H9 (cell line): ENCODE measurements at regions not wholly inside any gene's neighbourhood (a gene's known extent, or its start where the extent isn't known, plus 50 kb on each side); places are given as distances from the start of the nearest gene placed in this dataset.

ENCODE experiments used
- DNase-seq: peaks from one replicate; pipeline ENCODE4 v3.0.0-alpha.2; 2017
- H2AFZ ChIP-seq: one replicate; pipeline ENCODE4 v1.6.1; 2013; ENCODE audit warnings: mild to moderate bottlenecking, low read length, control low read depth, moderate library complexity
- H2AK5ac ChIP-seq: 2 replicates; pipeline ENCODE4 v1.6.1; 2013; ENCODE audit warnings: low read length, control low read depth, mixed read lengths; ENCODE audit not compliant: insufficient read length
- H2BK120ac ChIP-seq: one replicate; pipeline ENCODE4 v1.6.1; 2013; ENCODE audit warnings: low read depth, mild to moderate bottlenecking, low read length, control low read depth, inconsistent platforms; ENCODE audit not compliant: poor library complexity, severe bottlenecking
- H2BK12ac ChIP-seq: 2 replicates; pipeline ENCODE4 v1.6.1; 2013; ENCODE audit warnings: low read length, control low read depth, mixed read lengths, low read depth; ENCODE audit not compliant: insufficient read length
- H2BK15ac ChIP-seq: 2 replicates; pipeline ENCODE4 v1.6.1; 2013; ENCODE audit warnings: low read depth, low read length, control low read depth
- H2BK20ac ChIP-seq: one replicate; pipeline ENCODE4 v1.6.1; 2013; ENCODE audit warnings: low read depth, mild to moderate bottlenecking, low read length, control low read depth, inconsistent platforms; ENCODE audit not compliant: poor library complexity, severe bottlenecking
- H2BK5ac ChIP-seq: 2 replicates; pipeline ENCODE4 v1.6.1; 2013; ENCODE audit warnings: low read length, control low read depth, mixed read lengths; ENCODE audit not compliant: insufficient read length
- H3K14ac ChIP-seq: 2 replicates; pipeline ENCODE4 v1.6.1; 2013; ENCODE audit warnings: low read length, control low read depth; ENCODE audit not compliant: insufficient read depth
- H3K18ac ChIP-seq: 2 replicates; pipeline ENCODE4 v1.6.1; 2013; ENCODE audit warnings: low read depth, mild to moderate bottlenecking, mixed read lengths, low read length, control low read depth; ENCODE audit not compliant: insufficient read length
- H3K23ac ChIP-seq: 2 replicates; pipeline ENCODE4 v1.6.1; 2013; ENCODE audit warnings: low read length, control low read depth, mixed read lengths, low read depth; ENCODE audit not compliant: insufficient read length
- H3K23me2 ChIP-seq: 2 replicates; pipeline ENCODE4 v1.6.1; 2013; ENCODE audit warnings: low read depth, mild to moderate bottlenecking, mixed read lengths, low read length, control low read depth; ENCODE audit not compliant: insufficient read length, poor library complexity, severe bottlenecking
- H3K27ac ChIP-seq: 2 replicates; pipeline ENCODE4 v1.5.1; 2013; ENCODE audit warnings: low read length, control low read depth, mixed read lengths, low read depth; ENCODE audit not compliant: insufficient read length
- H3K27me3 ChIP-seq: 2 replicates; pipeline ENCODE4 v1.6.1; 2013; ENCODE audit warnings: low read length, control low read depth, inconsistent platforms; ENCODE audit not compliant: insufficient read depth
- H3K4ac ChIP-seq: 2 replicates; pipeline ENCODE4 v1.6.1; 2013; ENCODE audit warnings: low read depth, mild to moderate bottlenecking, control low read depth, inconsistent platforms, low read length, moderate library complexity
- H3K4me1 ChIP-seq: 2 replicates; pipeline ENCODE4 v1.6.1; 2013; ENCODE audit warnings: low read length, control low read depth, inconsistent platforms; ENCODE audit not compliant: insufficient read depth
- H3K4me2 ChIP-seq: 2 replicates; pipeline ENCODE4 v1.6.1; 2013; ENCODE audit warnings: low read length, control low read depth, mixed read lengths; ENCODE audit not compliant: insufficient read length, insufficient read depth
- H3K56ac ChIP-seq: 2 replicates; pipeline ENCODE4 v1.6.1; 2013; ENCODE audit warnings: low read depth, mild to moderate bottlenecking, mixed read lengths, low read length, control low read depth; ENCODE audit not compliant: insufficient read length
- H3K79me1 ChIP-seq: 2 replicates; pipeline ENCODE4 v1.6.1; 2013; ENCODE audit warnings: low read depth, mild to moderate bottlenecking, moderate library complexity, low read length, control low read depth, inconsistent platforms; ENCODE audit not compliant: insufficient read depth, poor library complexity, severe bottlenecking
- H3K79me2 ChIP-seq: 2 replicates; pipeline ENCODE4 v1.6.1; 2013; ENCODE audit warnings: low read length, control low read depth, inconsistent platforms; ENCODE audit not compliant: insufficient read depth
- H3K9ac ChIP-seq: 2 replicates; pipeline ENCODE4 v1.6.1; 2013; ENCODE audit warnings: low read length, control low read depth, mixed read lengths; ENCODE audit not compliant: insufficient read length; ENCODE audit errors: extremely low read depth
- H3K9me3 ChIP-seq: one replicate; pipeline ENCODE4 v1.6.1; 2013; ENCODE audit warnings: low read depth, low read length, inconsistent platforms; ENCODE audit not compliant: control insufficient read depth
- H3T11ph ChIP-seq: one replicate; pipeline ENCODE4 v1.6.1; 2013; ENCODE audit warnings: mild to moderate bottlenecking, low read length, control low read depth, inconsistent platforms
- H4K20me1 ChIP-seq: one replicate; pipeline ENCODE4 v1.6.1; 2013; ENCODE audit not compliant: control insufficient read depth, insufficient read length, insufficient read depth
- H4K5ac ChIP-seq: 2 replicates; pipeline ENCODE4 v1.6.1; 2013; ENCODE audit warnings: low read depth, mild to moderate bottlenecking, mixed read lengths, low read length, control low read depth; ENCODE audit not compliant: insufficient read length
- H4K8ac ChIP-seq: replicated peaks from 2 replicates; pipeline ENCODE4 v1.6.1; 2013; ENCODE audit warnings: low read length, control low read depth, mixed read lengths, low read depth; ENCODE audit not compliant: insufficient read length
- H4K91ac ChIP-seq: 2 replicates; pipeline ENCODE4 v1.6.1; 2013; ENCODE audit warnings: low read depth, mild to moderate bottlenecking, moderate library complexity, mixed read lengths, low read length, control low read depth; ENCODE audit not compliant: insufficient read length
- H3K27ac Mint-ChIP-seq, 3 experiments: 2 replicates in 2 of 3; 3 replicates in 1 of 3; pipeline ENCODE4 v1.8.0; 2020 to 2021; ENCODE audit warnings: mixed read lengths in 3 of 3, mild to moderate bottlenecking in 1 of 3, moderate library complexity in 1 of 3
- H3K27me3 Mint-ChIP-seq: 2 replicates; pipeline ENCODE4 v1.8.0; 2021; ENCODE audit warnings: low read depth, mild to moderate bottlenecking, moderate library complexity, mixed read lengths
- H3K36me3 Mint-ChIP-seq, 3 experiments: 2 replicates in 2 of 3; 3 replicates in 1 of 3; pipeline ENCODE4 v1.8.0; 2020 to 2021; ENCODE audit warnings: low read depth in 3 of 3, mixed read lengths in 3 of 3; ENCODE audit not compliant: insufficient read depth in 1 of 3
- H3K4me1 Mint-ChIP-seq, 2 experiments: 2 replicates each; pipeline ENCODE4 v1.8.0; 2020; ENCODE audit warnings: mixed read lengths in 2 of 2
- H3K4me3 Mint-ChIP-seq, 2 experiments: 2 replicates in 1 of 2; 3 replicates in 1 of 2; pipeline ENCODE4 v1.8.0; 2020 to 2021; ENCODE audit warnings: mild to moderate bottlenecking in 2 of 2, mixed read lengths in 2 of 2, moderate library complexity in 1 of 2
- H3K9me3 Mint-ChIP-seq, 2 experiments: 2 replicates in 1 of 2; 3 replicates in 1 of 2; pipeline ENCODE4 v1.8.0; 2020; ENCODE audit warnings: mild to moderate bottlenecking in 2 of 2, mixed read lengths in 2 of 2, moderate library complexity in 1 of 2
- CTCF ChIP-seq: fragments of 200-600 bp; sonication (generic); conservative IDR thresholded peaks from 3 replicates; pipeline ENCODE4 v1.8.0; 2021; ENCODE audit warnings: antibody characterized with exemption, mild to moderate bottlenecking

- Histone ChIP-seq H2BK12ac (no peak overlapping the region), H4K8ac (no peak overlapping the region), H3K4me2 (no peak overlapping the region), H3K4ac (no peak overlapping the region), H4K5ac (no peak overlapping the region), H3T11ph (no peak overlapping the region), H3K23ac (no peak overlapping the region), H4K91ac (no peak overlapping the region), H3K79me2 (no peaks in the 10 kb centered on the region), H3K4me1 (no peaks in the 10 kb centered on the region), H3K27ac (no peak overlapping the region), H2BK15ac (no peak overlapping the region), H3K56ac (no peak overlapping the region), H2BK20ac (no peak overlapping the region), H2AFZ (no peak overlapping the region), H2BK5ac (no peak overlapping the region), H2BK120ac (no peak overlapping the region), H3K9ac (no peak overlapping the region), H3K23me2 (no peaks in the 10 kb centered on the region), H3K9me3 (no peaks in the 10 kb centered on the region), H3K27me3 (no peaks in the 10 kb centered on the region), H2AK5ac (no peak overlapping the region), H3K18ac (no peak overlapping the region), H4K20me1 (no peaks in the 10 kb centered on the region), H3K14ac (no peak overlapping the region), H3K79me1 (no peaks in the 10 kb centered on the region)
- Mint-ChIP-seq H3K4me3 (no peak overlapping the region), H3K4me1 (no peaks in the 10 kb centered on the region), H3K27ac (no peak overlapping the region), H3K9me3 (no peaks in the 10 kb centered on the region), H3K36me3 (no peaks in the 10 kb centered on the region), H3K27me3 (no peaks in the 10 kb centered on the region)
- no peak for TF ChIP-seq CTCF
- DNase-seq, result no peak
Measured at GRCh38 chr14:84575681-84576080, 954.3 kb upstream of the FLRT2 start.
